ENCODE measurements at regions not wholly inside any gene's neighbourhood (a gene's known extent, or its start where the extent isn't known, plus 50 kb on each side); places are given as distances from the start of the nearest gene placed in this dataset.

GRCh38 chr7:92926697-92927044, 90.3 kb upstream of the CDK6 start:
- TF ChIP-seq EZH2 (IDR thresholded peaks at IDR 0.05; ENCODE audit: low read length) (no peak), CTCF (optimal IDR thresholded peaks at IDR 0.05 in 1 of 3, IDR thresholded peaks at IDR 0.05 in 1 of 3, conservative IDR thresholded peaks at IDR 0.05 in 1 of 3; ENCODE audit: extremely low read depth in 1 of 3, insufficient read depth in 2 of 3, low read length in 3 of 3) (no peak)

All from keratinocyte (primary cell).